Tongue (tissue), 1 donor: ENCODE measurements at regions not wholly inside any gene's neighbourhood (a gene's known extent, or its start where the extent isn't known, plus 50 kb on each side); places are given as distances from the start of the nearest gene placed in this dataset.

Experiments used
- DNase-seq: peaks from one replicate; pipeline ENCODE4 v3.0.0-alpha.2; 2015

DNA sequence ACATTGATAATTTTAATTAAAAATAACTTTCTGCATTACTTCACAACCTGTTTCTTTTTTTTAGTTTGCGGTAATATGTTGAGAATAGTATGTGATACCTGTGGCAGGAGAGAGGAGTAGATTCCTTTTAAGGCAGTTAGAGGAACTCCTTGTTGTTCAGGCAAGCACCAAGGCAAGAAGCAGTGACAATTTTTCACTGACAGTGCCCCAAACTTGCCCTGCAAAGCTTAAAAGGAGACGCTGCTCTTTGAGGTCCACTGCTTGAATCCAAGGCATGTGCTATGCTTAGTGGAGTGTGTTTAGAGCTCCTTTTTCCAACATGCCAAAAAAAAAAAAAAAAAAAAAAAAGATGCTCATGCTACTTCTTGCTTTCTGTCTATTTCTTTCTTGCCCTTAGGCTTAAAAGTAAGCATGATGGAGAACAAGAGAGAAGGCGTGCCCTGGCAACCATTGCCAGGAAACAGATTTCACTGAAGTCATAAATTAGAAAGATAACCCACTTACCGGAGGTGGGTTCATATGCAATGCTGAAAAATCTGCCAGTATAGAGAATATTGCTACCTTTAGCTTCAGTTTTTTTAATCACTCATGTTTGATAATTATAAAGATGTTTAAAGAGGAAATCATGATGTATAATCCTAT, 58.3 kb upstream of the DYRK2 start:
- no peak for DNase-seq

GRCh38 chr12:67592228-67593011, 56.1 kb upstream of the DYRK2 start:
- peak; percentile 72 for DNase-seq

DNA sequence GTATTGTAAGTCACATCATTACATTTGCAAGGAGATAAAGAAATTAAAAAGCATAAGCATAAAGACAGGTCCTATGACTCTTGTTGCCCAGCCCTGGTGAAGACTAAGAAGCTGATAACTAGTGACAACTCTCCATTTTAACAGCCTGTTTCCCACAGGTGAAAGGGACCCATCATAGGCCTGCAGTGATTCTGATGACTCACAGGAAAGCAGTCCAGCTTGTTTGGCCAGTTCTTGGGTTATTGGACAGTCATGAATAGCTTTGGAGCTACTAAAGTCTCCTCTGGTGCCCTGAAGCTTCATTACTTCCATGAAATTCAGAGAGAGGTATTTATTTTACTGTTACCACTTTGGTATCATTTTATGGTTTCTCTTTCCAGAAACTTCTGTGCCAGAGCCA, 55.5 kb upstream of the DYRK2 start:
- peak; percentile 6 for DNase-seq

- DNase-seq: no peak
These were observed 54.8 kb upstream of the DYRK2 start for GRCh38 chr12:67593461-67594330.

DNA sequence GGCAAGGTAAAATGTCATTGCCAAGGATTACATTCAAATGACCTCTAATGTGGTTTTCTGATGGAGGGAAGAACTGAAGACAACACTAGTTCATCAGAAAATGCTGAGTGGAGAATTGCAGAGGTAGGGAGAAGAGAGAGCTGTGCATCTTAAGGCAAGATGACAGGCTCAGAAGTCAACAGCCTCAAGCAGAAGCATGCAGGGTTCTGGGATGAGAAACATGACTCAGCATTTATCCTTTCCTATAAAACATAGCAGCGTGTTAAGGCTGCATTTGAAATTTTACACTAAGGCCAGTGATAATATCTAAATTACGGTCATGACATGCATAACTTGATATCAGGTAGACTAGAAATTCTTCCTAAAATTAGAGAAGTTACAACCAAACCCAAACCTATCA, 53.7 kb upstream of the DYRK2 start:
- no peak for DNase-seq

DNA sequence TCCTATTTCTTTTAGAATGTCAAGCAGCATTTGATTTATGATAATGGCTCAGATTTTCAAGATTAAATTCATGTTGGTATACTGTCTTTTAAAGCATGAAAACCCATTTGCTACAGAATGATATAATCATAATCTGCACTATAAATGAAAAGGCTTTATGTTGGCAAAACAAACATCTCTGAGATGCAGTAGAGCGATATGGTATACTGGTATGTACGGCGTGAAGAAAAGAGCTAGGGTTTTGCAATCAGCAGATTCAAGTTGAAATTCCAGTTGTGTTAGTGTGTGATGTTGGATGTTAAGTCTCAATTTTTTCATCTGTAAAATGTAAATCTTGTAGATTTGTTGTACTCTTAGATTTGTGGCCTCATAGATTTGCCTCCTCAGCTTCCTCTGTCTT, 53.2 kb upstream of the DYRK2 start:
- DNase-seq: no peak

GRCh38 chr12:67598598-67598997, 49.9 kb upstream of the DYRK2 start:
- no peak for DNase-seq
